SKM-1 (cell line): ENCODE measurements at regions not wholly inside any gene's neighbourhood (a gene's known extent, or its start where the extent isn't known, plus 50 kb on each side); places are given as distances from the start of the nearest gene placed in this dataset.
"Not testable (repeated sequence)": the region's sequence is repeated elsewhere in the genome, so short reads cannot be mapped to it uniquely, and the experiment has no call there.

Experiments used
- DNase-seq: peaks from one replicate; lab custom pipeline; 2025; ENCODE audit not compliant: unreplicated experiment; lab: John Stamatoyannopoulos, UW

DNA sequence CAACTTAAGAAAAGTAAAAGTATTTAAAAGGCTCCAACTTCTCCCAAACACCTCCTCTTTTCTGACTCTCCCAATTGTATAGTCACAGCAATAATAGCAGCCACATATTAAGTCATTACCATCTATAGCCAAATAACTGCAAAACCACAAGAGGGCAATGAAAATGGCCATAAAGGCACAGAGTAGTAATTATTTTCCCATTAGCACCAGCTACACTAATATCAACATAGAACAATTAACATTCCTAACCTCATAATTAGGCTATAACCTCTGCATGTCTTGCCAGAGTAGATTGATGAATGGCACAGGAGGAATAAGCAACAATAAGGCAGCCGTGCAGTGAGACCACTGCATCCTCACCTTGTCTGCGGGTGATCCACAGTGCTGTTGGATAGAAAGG lies 226.4 kb upstream of the SERP2 start:
- DNase-seq = no peak

GRCh38 chr13:44147648-44148047 lies 226.0 kb upstream of the SERP2 start:
- DNase-seq = no peak

DNA sequence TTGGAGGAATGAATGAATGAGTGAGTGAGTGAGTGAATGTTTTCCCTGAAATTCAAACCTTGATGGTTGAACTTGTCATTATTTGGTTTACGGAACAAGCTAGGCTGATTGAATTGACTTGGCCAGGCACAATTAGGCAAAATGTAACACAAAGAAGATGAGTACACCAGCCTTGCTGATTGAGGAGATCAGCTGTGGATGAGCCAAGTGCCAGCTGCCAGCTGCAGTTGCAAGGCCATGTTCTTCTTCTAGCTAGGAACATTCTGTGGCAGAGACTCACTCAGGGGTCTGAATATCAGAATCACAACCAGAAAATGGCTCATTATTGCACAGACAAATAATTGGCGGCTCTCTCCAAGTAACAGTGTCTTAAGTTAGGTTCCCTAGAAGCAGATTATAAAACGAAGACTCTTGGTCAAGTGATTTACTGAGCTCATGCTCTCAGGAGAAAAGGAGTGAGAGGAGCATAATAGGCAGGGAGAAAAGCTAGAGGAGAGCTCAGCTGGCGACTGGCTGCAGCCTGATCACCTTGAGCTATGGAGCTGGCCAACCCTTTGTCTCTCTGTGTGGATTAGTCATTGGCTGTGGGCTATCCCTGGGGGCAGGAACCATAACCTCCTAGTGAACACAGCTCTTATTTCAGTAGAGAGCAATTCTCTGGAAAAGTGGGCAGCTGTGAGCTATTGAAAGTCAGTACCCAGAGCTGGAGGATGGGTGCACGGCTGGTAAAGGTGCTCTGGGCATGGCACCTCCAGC lies 225.3 kb upstream of the SERP2 start:
- no peak for DNase-seq

GRCh38 chr13:44149231-44149630 lies 224.4 kb upstream of the SERP2 start:
- not testable (repeated sequence) for DNase-seq

GRCh38 chr13:44149821-44150220 lies 223.8 kb upstream of the SERP2 start:
- no peak for DNase-seq

GRCh38 chr13:44151474-44151873 lies 222.2 kb upstream of the SERP2 start:
- no peak for DNase-seq

DNA sequence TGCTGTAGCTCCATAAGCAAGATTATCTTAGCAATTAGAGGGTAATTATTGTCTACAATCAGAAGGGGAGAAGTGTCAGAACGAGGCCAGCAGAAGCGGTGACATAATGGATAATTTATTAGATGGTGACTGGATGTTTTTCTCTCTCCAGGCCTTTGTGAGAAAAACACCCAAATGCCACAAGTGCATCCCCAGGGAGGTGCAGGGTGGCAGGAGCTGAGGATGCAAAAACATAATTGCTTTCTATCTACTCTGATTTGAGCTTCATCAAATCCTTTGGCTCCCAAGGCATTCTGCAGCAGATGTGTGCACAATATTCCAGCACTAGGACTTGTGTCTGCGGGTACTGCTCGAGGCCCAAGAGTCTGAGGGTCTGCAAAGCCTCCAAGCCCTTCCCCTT lies 220.1 kb upstream of the SERP2 start:
- DNase-seq = no peak

- DNase-seq = no peak
Observed at GRCh38 chr13:44155422-44156293, 218.0 kb upstream of the SERP2 start.

DNA sequence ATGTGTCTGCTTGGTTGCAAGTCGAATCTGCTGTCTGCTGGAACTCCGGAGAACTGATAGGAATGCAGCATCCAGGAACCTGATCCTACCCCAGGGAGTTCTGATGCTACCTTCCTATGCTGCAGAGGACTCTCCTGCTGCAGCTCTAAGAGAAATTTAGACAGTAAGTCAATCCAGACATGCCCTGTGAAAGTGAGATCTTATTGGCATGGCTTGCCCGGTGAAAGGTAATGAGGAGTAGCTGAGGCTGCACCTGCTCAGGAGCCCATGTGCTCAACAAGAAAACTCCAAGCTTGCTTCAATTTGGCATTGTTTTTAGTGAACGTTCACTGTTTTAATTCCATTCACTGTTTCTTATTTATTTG lies 217.3 kb upstream of the SERP2 start:
- no peak for DNase-seq

DNA sequence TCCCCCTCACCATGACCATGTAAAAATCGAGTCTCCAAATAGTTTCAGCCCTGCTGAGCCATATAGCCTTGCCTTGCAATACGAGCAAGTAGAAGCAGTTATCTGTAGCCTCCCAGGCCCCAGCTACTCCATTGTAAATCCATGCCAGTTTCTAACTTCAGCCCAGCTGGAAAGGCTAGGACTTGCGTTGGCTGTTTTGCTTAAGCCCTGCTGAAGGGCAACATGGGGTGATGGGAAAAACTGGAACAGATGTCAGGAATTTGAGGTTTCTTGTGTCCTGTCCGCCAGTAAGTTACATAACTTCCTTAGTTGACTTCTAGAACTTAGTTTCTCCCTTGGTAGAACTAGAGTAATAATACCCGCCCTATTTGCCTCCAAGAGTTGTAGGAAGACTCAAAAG lies 216.0 kb upstream of the SERP2 start:
- DNase-seq = no peak

- DNase-seq = no peak
Observed at GRCh38 chr13:44158098-44158521, 215.5 kb upstream of the SERP2 start.

- no peak for DNase-seq
Observed at GRCh38 chr13:44158881-44159632, 214.6 kb upstream of the SERP2 start.

DNA sequence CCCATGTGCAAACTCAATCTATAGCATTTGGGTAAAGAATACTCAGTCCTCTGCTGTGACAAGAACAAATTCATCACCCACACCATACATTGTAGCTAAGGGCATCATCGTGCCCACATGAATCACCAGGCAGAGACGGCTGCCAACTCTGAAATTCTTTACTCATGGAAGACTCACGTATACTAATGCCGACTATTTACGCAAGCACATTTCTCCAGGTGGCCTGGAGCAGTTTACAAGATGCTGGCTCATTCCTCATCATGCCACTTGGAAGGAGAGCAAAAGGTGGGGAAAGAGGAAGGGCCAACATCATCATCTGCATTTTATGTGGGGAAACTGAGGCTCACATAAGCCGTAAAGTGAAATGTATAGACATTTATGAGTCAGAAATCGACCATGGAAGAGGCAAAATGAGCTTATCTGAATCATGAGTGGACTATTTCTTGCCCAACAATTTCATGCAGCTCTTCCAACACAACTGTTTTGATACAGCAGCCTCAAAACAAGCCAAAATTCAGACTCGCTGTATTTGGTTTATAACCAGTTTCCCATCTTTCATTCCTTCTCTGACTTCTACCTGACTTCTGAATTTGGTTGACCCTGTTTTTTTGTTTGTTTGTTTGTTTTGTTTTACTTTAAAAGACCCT lies 213.9 kb upstream of the SERP2 start:
- DNase-seq = no peak

GRCh38 chr13:44160591-44161191 lies 212.9 kb upstream of the SERP2 start:
- no peak for DNase-seq

GRCh38 chr13:44163108-44163507 lies 210.5 kb upstream of the SERP2 start:
- no peak for DNase-seq

DNA sequence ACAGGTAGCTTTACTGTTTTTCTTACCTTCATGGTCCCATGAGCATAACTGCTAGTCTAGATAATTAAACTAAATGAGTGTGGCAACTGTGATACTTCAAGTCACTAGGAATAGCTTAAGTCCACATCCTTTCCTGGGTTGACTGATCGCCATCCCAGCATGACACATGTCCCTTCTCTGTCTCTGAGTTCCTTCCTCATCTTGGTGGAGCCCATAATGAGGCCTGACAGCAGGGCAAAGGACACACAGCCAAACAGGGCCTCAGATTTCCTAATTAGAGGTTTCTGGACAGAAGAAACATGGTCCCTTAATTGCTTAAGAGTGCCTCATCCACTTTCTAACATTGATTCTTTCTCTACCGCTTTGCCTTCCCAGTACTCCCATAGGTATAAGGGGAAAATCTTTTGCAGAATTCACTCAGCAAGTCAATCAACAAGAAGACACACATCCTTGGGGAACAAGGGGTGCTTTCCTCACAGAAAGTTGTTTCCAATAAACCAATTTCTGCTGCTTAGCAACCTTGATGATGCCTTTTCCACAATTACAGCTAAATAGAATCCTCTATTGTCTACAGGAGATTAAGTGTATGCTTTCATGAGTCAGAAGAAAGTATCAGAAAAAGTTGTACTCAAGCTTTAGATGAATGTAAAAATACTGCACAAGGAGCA lies 208.3 kb upstream of the SERP2 start:
- no peak for DNase-seq

DNA sequence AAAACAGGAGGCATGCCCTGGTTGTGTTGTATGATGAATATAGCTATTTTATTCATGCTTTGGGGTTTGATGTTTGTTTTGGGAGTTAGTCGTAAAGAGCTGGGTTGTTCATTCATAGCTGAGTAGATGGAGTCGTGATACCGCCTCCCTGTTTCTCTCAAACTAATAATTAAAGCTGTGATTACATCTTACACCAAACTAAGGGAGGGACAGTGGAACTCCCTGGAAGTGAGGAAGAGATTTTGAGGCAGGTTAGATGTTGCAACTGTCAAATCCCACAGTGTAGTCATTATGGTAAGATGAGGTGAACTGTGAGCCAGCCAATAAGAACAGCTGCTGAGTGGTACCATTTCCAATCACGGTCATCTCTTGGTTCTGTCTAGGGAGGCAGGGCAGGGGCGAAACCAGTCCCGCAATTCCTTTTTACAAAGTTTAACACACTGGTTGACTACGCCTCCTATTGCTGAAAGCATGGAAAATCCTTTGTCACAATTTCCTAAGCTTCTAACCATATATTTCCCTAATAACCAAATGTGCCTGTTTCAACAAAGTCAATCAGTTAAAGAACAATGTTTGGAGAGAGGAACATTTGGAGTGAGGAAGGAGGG lies 207.6 kb upstream of the SERP2 start:
- DNase-seq = no peak

DNA sequence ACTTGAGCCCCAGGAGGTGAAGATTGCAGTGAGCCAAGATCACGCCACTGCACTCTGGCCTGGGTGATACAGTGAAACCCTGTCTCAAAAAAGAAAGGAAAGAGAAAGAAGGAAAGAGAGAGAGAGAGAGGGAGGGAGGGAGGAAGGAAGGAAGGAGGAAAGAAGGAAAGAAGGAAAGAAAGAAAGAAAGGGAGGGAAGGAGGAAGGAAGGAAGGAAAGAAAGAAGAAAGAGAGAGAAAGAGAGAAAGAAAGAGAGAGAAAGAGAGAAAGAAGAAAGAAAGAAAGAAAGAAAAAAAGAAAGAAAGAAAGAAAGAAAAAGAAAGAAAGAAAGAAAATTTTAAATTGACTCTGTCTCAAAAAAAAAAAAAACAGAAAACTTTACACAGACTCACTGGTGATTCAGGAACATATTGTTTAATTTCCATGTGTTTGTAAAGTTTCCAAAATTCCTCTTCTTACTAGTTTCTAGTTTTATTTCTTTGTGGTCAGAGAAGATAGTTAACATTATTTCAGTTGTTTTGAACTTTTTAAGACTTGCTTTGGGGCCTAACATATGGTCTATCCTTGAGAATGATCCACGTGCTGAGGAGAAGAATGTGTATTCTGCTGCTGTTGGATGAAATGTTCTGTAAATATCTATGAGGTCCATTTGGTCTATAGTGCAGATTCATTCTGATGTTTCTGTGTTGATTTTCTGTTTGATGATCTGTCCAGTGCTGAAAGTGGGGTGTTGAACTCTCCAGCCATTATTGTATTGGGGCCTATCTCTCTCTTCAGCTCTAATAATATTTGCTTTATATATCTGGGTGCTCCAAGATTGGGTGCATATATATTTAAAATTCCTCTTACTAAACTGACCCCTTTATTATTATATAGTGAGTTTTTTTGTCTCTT lies 204.4 kb upstream of the SERP2 start:
- no peak for DNase-seq

GRCh38 chr13:44170731-44171130 lies 202.9 kb upstream of the SERP2 start:
- DNase-seq = no peak
